Upper lobe of left lung (tissue), 6 donors: ENCODE measurements at regions not wholly inside any gene's neighbourhood (a gene's known extent, or its start where the extent isn't known, plus 50 kb on each side); places are given as distances from the start of the nearest gene placed in this dataset.
A peak's percentile ranks its signal among the peaks of the same experiment; 100 is the strongest.
"Not testable (repeated sequence)": the region's sequence is repeated elsewhere in the genome, so short reads cannot be mapped to it uniquely, and the experiment has no call there.

Source experiments
- ATAC-seq, 2 donors: fragments of 200-7000 bp; cut with Tn5 transposase; one replicate each; pipeline ENCODE4 v1.9.1; 2022; ENCODE audit warnings: mild to moderate bottlenecking in 2 of 2, moderate library complexity in 2 of 2; ENCODE audit not compliant: low FRiP score in 2 of 2
- DNase-seq, 2 donors: peaks; one replicate each; pipeline ENCODE4 v3.0.0-alpha.2; 2019 to 2020
- H3K27ac ChIP-seq, 4 donors: fragments of 200-600 bp; sonication (generic); one replicate each; pipeline ENCODE4 v1.5.1; 2016 to 2019
- H3K27me3 ChIP-seq, 4 donors: fragments of 200-600 bp; sonication (generic); one replicate each; pipeline ENCODE4 v1.5.1; 2017 to 2019
- H3K36me3 ChIP-seq, 4 donors: fragments of 200-600 bp; sonication (generic); one replicate each; pipeline ENCODE4 v1.5.1; 2016 to 2019
- H3K4me1 ChIP-seq, 4 donors: fragments of 200-600 bp; sonication (generic); one replicate each; pipeline ENCODE4 v1.5.1; 2018 to 2019
- H3K4me3 ChIP-seq, 4 donors: fragments of 200-600 bp; sonication (generic); one replicate each; pipeline ENCODE4 v1.5.1; 2017 to 2019; ENCODE audit warnings: mild to moderate bottlenecking in 2 of 4, moderate library complexity in 1 of 4
- H3K9me3 ChIP-seq, 4 donors: fragments of 200-600 bp; sonication (generic); one replicate each; pipeline ENCODE4 v1.5.1; 2018 to 2019
- EP300 ChIP-seq, 4 donors: sonication (generic); formaldehyde crosslinking; IDR thresholded peaks; one replicate each; pipeline ENCODE4 v1.5.1; 2017; ENCODE audit warnings: antibody characterized with exemption in 4 of 4, control low read depth in 2 of 4
- POLR2A ChIP-seq, 4 donors: fragments of 450-650 bp; IDR thresholded peaks; one replicate each; pipeline ENCODE4 v1.5.1; 2016 to 2017; ENCODE audit warnings: antibody characterized with exemption in 4 of 4, mild to moderate bottlenecking in 2 of 4
- POLR2AphosphoS5 ChIP-seq, 2 donors: sonication (generic); formaldehyde crosslinking; IDR thresholded peaks; one replicate each; pipeline ENCODE4 v1.5.1; 2017; ENCODE audit warnings: antibody characterized with exemption in 2 of 2
- WGBS, 2 donors: methylation state at CpG; one replicate each; pipeline ENCODE4 v1.1.5; 2017 to 2018; 5-methylcytosine and 5-hydroxymethylcytosine counted together
- TF ChIP-seq, protein P1 (sequence below), 6 experiments: fragments of 450-650 bp in 4 of 6; fragments of 200-600 bp in 2 of 6; sonication (generic) in 2 of 6; IDR thresholded peaks; one replicate each; pipeline ENCODE4 v1.5.1; 2016 to 2019; ENCODE audit warnings: antibody characterized with exemption in 6 of 6
- donor health status: DM: no; HTN: no; CAD: no; lungs with moderate emphysema.
- donor health status: DM: no; HTN: yes; CAD: no; lungs with severe emphysema.

GRCh38 chr12:124217508-124218242 lies 77.2 kb upstream of the RFLNA start:
- WGBS, 2 donors: 58 to 62% methylated on average over 17 to 22 of the region's 22 CpGs
- Histone ChIP-seq H3K27me3 (no peaks in the 10 kb centered on the region), H3K4me1 (peaks cover 0 to 7% (median 2%) of the 10 kb centered on the region in 4 donors), H3K36me3 (no peaks in the 10 kb centered on the region), H3K4me3 (no peak overlapping the region), H3K27ac (no peak overlapping the region), H3K9me3 (peaks cover 4 to 19% (median 15%) of the 10 kb centered on the region in 4 donors)
- ATAC-seq (no peak), DNase-seq (no peak)
- TF ChIP-seq, protein P1, sequence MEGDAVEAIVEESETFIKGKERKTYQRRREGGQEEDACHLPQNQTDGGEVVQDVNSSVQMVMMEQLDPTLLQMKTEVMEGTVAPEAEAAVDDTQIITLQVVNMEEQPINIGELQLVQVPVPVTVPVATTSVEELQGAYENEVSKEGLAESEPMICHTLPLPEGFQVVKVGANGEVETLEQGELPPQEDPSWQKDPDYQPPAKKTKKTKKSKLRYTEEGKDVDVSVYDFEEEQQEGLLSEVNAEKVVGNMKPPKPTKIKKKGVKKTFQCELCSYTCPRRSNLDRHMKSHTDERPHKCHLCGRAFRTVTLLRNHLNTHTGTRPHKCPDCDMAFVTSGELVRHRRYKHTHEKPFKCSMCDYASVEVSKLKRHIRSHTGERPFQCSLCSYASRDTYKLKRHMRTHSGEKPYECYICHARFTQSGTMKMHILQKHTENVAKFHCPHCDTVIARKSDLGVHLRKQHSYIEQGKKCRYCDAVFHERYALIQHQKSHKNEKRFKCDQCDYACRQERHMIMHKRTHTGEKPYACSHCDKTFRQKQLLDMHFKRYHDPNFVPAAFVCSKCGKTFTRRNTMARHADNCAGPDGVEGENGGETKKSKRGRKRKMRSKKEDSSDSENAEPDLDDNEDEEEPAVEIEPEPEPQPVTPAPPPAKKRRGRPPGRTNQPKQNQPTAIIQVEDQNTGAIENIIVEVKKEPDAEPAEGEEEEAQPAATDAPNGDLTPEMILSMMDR (IDR thresholded peaks at IDR 0.05): no peak
- TF ChIP-seq POLR2AphosphoS5 (IDR thresholded peaks at IDR 0.05): no peak
- TF ChIP-seq EP300 (IDR thresholded peaks at IDR 0.05): no peak
- no peak for TF ChIP-seq POLR2A (IDR thresholded peaks at IDR 0.05)

DNA sequence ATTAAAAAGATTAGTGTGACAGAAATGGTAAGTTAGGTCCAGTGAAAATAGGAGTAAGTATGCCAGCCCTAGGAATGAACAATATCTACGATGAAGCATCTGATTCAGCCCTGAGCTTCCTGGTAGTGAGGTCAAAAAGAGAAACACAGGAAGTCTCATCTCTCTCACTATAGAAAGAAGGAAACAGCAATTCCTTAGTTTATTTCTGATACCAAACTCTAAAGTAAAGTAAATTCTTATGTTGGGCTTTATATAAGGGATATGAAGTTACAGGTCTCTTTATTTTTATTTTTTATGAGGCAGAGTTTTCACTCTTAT lies 76.7 kb upstream of the RFLNA start:
- Histone ChIP-seq H3K27me3 (no peaks in the 10 kb centered on the region), H3K4me3 (no peak overlapping the region), H3K27ac (no peak overlapping the region), H3K9me3 (peaks cover 4 to 19% (median 15%) of the 10 kb centered on the region in 4 donors), H3K4me1 (peaks cover 0 to 7% (median 2%) of the 10 kb centered on the region in 4 donors), H3K36me3 (no peaks in the 10 kb centered on the region)
- ATAC-seq (no peak), DNase-seq (no peak)
- 24 to 48% methylated on average over 1 of the region's 1 CpG for WGBS, 2 donors
- TF ChIP-seq POLR2A (IDR thresholded peaks at IDR 0.05) (no peak), EP300 (IDR thresholded peaks at IDR 0.05) (no peak), POLR2AphosphoS5 (IDR thresholded peaks at IDR 0.05) (no peak)
- TF ChIP-seq, protein P1 (IDR thresholded peaks at IDR 0.05): no peak

GRCh38 chr12:124218650-124219049 lies 76.2 kb upstream of the RFLNA start:
- not testable (repeated sequence) for H3K27me3 ChIP-seq, H3K27ac ChIP-seq, H3K4me1 ChIP-seq, H3K36me3 ChIP-seq, H3K4me3 ChIP-seq, DNase-seq, ATAC-seq
- peaks cover 4 to 19% (median 15%) of the 10 kb centered on the region in 4 donors for H3K9me3 ChIP-seq
- 82 to 92% methylated on average over 3 of the region's 3 CpGs for WGBS, 2 donors

DNA sequence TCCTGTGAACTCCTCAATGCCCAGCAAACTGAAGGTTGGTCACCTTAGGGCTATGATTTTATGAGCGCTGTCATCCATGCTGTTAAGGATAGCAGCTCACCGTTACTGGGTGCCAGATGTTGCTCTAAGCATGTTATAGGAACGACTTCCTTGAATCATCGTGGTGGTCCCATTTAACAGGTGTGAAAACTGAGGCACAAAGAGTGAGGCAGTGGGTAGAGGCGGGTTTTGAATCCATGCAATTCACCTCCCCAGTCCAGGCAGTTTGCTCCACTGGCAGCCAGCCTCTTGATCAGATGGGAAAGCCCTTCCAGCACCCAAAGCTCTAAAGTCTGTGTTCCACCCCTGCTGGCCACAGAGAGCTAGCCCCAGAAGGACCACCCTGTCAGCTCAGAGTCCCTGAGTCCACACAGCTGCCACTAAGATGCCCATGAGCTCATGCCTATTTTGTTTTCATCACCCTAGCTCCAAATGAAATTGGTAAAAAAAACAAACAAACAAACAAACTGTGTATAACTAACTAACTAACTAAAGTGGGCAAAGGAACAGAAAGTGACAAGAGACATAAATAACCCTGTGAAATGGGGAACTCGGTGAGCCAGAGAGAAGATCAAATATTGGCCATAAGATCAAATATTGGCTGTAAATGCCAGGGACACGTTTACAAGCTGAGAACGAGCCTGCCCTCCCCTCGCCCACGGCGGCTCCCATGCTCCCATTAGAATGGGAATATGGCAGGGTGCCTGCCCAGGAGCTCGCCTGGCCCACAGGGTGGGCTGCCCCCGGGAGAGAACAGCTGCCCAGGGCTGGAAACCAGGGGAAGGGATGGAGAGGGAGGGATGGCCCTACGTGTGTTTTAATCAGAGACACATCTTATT lies 72.3 kb upstream of the RFLNA start:
- WGBS, 2 donors: 69 to 76% methylated on average over 13 to 14 of the region's 14 CpGs
- Histone ChIP-seq H3K9me3 (peaks cover 0 to 6% (median 2%) of the 10 kb centered on the region in 4 donors), H3K4me1 (peaks cover 0 to 4% (median 2%) of the 10 kb centered on the region in 4 donors), H3K27me3 (no peaks in the 10 kb centered on the region), H3K27ac (no peak overlapping the region), H3K36me3 (no peaks in the 10 kb centered on the region), H3K4me3 (no peak overlapping the region)
- peak in 1 of 2 donors; percentile 57 for DNase-seq
- TF ChIP-seq, protein P1 (IDR thresholded peaks at IDR 0.05): no peak
- no peak for TF ChIP-seq POLR2A (IDR thresholded peaks at IDR 0.05)
- no peak for ATAC-seq

GRCh38 chr12:124223733-124224138 lies 71.2 kb upstream of the RFLNA start:
- H3K9me3 ChIP-seq, ATAC-seq, H3K4me1 ChIP-seq, H3K27ac ChIP-seq, DNase-seq, H3K36me3 ChIP-seq, H3K27me3 ChIP-seq, H3K4me3 ChIP-seq: not testable (repeated sequence)
- 84 to 87% methylated on average over 12 of the region's 12 CpGs for WGBS, 2 donors
